ENCODE measurements at regions not wholly inside any gene's neighbourhood (a gene's known extent, or its start where the extent isn't known, plus 50 kb on each side); places are given as distances from the start of the nearest gene placed in this dataset.
"Not testable (repeated sequence)": the region's sequence is repeated elsewhere in the genome, so short reads cannot be mapped to it uniquely, and the experiment has no call there.

DNA sequence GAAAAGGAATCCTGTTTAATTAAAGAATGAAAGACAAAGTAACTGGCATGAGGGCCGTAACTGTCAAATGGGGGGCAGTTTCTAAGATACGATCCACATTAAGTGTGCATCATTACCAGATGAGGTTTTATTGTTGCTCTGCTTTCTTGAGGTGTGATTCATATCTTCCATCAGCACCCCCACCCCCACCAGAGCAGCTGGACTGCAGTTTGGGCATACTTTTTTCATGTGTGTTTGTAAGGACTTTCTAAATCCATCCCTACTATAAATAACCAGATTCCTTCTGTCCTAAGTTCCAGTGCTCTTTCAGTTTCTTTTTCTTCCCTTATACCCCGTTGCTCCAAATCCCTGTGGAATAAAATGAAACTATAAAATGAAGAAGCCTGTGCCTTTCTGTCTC is 142.1 kb downstream of the CDCA7 start:
- H3K4me1 Mint-ChIP-seq, result no peaks in the 10 kb centered on the region
- no peak overlapping the region for H3K27ac Mint-ChIP-seq
- no peak for DNase-seq
- no peak overlapping the region for H3K4me3 Mint-ChIP-seq
- H3K9me3 Mint-ChIP-seq, result peaks cover 0 to 7% (median under 1%) of the 10 kb centered on the region in 6 donors
- no peaks in the 10 kb centered on the region for H3K36me3 Mint-ChIP-seq
- H3K27me3 Mint-ChIP-seq (ENCODE audit: low read depth in 3 of 3), result peaks cover 0 to 6% (median 0%) of the 10 kb centered on the region in 3 donors

- DNase-seq, result no peak
- peaks cover 0 to 3% (median 0%) of the 10 kb centered on the region in 3 donors for H3K27me3 Mint-ChIP-seq (ENCODE audit: low read depth in 3 of 3)
- H3K27ac Mint-ChIP-seq, result no peak overlapping the region
- H3K9me3 Mint-ChIP-seq, result peaks cover 0 to 7% (median under 1%) of the 10 kb centered on the region in 6 donors
- H3K36me3 Mint-ChIP-seq, result no peaks in the 10 kb centered on the region
- H3K4me3 Mint-ChIP-seq, result no peak overlapping the region
- H3K4me1 Mint-ChIP-seq, result no peaks in the 10 kb centered on the region
Measured at GRCh38 chr2:173500953-173501352, 146.3 kb downstream of the CDCA7 start.

- H3K9me3 Mint-ChIP-seq, result peaks cover 0 to 7% (median under 1%) of the 10 kb centered on the region in 6 donors
- no peaks in the 10 kb centered on the region for H3K4me1 Mint-ChIP-seq
- peaks cover 0 to 5% (median 0%) of the 10 kb centered on the region in 3 donors for H3K27me3 Mint-ChIP-seq (ENCODE audit: low read depth in 3 of 3)
- no peak for DNase-seq
- no peak overlapping the region for H3K27ac Mint-ChIP-seq
- H3K36me3 Mint-ChIP-seq, result no peaks in the 10 kb centered on the region
- no peak overlapping the region for H3K4me3 Mint-ChIP-seq
Measured at GRCh38 chr2:173502296-173502695, 147.6 kb downstream of the CDCA7 start.

GRCh38 chr2:173511357-173511756 is 156.7 kb downstream of the CDCA7 start:
- Mint-ChIP-seq H3K9me3 (no peaks in the 10 kb centered on the region), H3K27me3 (ENCODE audit: low read depth in 3 of 3) (peaks cover 0 to 5% (median 0%) of the 10 kb centered on the region in 3 donors)

DNA sequence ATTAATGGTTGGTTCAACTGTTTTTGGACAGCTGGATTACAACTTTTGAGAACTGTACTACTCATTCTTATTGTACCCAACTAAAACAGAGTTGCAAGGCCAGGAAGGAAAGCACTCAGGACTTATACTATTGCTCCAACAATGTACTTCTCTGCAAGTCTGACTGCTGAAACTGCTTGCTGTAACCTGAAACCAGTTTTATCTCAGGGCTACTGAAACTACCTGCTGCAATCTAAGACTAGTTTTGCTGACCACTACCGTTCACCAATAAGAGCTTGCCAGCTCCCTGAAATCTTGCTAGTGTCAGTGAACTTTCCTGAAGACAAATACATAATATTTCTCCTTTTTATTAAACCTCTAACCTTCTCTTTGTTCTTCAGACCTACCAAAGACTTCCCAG is 157.3 kb downstream of the CDCA7 start:
- no peaks in the 10 kb centered on the region for H3K36me3 Mint-ChIP-seq
- peaks cover 0 to 3% (median 3%) of the 10 kb centered on the region in 3 donors for H3K27me3 Mint-ChIP-seq (ENCODE audit: low read depth in 3 of 3)
- H3K4me1 Mint-ChIP-seq, result no peaks in the 10 kb centered on the region
- H3K9me3 Mint-ChIP-seq, result peaks cover 0 to 2% (median under 1%) of the 10 kb centered on the region in 6 donors
- no peak for DNase-seq
- no peak overlapping the region for H3K4me3 Mint-ChIP-seq
- no peak overlapping the region for H3K27ac Mint-ChIP-seq

More at GRCh38 chr2:173511357-173511756, 156.7 kb downstream of the CDCA7 start:
- Mint-ChIP-seq H3K4me1 (no peaks in the 10 kb centered on the region), H3K36me3 (no peaks in the 10 kb centered on the region), H3K4me3 (no peak overlapping the region), H3K27ac (no peak overlapping the region)
- DNase-seq, result no peak

GRCh38 chr2:173513107-173513727 is 158.5 kb downstream of the CDCA7 start:
- Mint-ChIP-seq H3K4me1 (no peaks in the 10 kb centered on the region), H3K9me3 (peaks cover 0 to 11% (median 4%) of the 10 kb centered on the region in 6 donors), H3K27me3 (ENCODE audit: low read depth in 3 of 3) (peaks cover 0 to 7% (median 3%) of the 10 kb centered on the region in 3 donors), H3K36me3 (no peaks in the 10 kb centered on the region), H3K27ac (no peak overlapping the region), H3K4me3 (no peak overlapping the region)
- no peak for DNase-seq

GRCh38 chr2:173520918-173521317 is 166.2 kb downstream of the CDCA7 start:
- DNase-seq, result no peak
- Mint-ChIP-seq H3K4me3 (no peak overlapping the region), H3K27me3 (ENCODE audit: low read depth in 3 of 3) (peaks cover 3 to 19% (median 5%) of the 10 kb centered on the region in 3 donors), H3K36me3 (no peaks in the 10 kb centered on the region), H3K4me1 (no peaks in the 10 kb centered on the region), H3K9me3 (peaks cover 0 to 11% (median 4%) of the 10 kb centered on the region in 6 donors), H3K27ac (no peak overlapping the region)

DNA sequence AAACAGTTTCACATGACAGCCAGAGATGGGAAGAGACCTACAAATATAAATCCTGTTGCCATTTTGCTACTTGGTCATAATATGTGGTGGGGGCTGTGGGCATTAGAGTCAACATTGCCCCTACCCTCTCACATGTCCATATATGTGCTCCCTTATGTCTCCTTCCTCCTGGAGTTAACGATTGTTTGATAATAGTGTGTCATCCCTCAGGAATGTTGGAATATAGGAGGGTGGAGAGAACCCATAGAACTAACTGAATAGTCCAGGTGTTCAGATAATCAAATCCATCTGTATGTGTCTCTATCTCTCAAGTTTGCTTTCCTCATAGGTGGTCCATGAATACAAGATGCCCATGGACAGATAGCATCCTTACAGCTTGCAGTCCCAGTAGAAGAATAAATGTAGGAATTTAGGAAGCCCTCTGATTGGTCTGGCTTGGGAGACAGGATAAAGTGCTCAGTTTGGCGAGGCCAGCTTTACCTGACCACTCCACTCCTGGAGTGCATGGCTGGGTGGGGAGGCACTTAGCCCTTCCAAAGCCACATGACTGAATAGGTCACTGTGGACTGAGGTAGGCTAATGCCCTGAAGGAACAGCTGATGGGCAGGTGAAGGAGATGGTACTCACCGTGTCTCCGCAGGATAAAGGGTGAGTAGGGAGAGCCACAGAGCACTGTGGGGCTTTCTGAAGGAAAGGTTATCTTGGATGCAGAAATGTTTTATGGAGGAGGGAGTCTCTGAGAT is 166.9 kb downstream of the CDCA7 start:
- Mint-ChIP-seq H3K36me3 (no peaks in the 10 kb centered on the region), H3K9me3 (peaks cover 0 to 11% (median 4%) of the 10 kb centered on the region in 6 donors), H3K27me3 (ENCODE audit: low read depth in 3 of 3) (peaks cover 2 to 19% (median 5%) of the 10 kb centered on the region in 3 donors), H3K4me3 (no peak overlapping the region), H3K27ac (no peak overlapping the region), H3K4me1 (no peaks in the 10 kb centered on the region)
- DNase-seq, result no peak

DNA sequence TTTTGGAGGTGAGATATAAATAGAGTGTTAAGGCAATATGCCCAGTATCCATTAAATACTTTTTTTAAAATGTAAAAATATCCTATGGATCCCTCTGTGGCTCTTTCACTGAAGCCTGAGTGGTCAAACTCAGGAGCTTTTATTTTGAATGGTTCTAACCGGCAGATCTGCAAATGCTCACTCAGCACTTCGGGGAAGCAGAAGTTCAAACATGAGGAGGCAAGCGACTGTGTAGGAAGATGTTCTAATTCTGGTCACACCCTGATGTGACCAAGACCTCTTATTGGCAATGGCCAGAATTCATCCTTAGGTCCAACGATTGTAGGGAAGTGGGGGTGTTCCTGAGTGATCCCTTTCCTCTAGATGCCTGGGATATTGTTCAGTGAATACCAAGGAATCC is 168.8 kb downstream of the CDCA7 start:
- no peaks in the 10 kb centered on the region for H3K36me3 Mint-ChIP-seq
- H3K9me3 Mint-ChIP-seq, result peaks cover 0 to 2% (median 0%) of the 10 kb centered on the region in 6 donors
- no peak overlapping the region for H3K4me3 Mint-ChIP-seq
- no peak overlapping the region for H3K27ac Mint-ChIP-seq
- no peaks in the 10 kb centered on the region for H3K4me1 Mint-ChIP-seq
- H3K27me3 Mint-ChIP-seq (ENCODE audit: low read depth in 3 of 3), result peaks cover 2 to 12% (median 5%) of the 10 kb centered on the region in 3 donors
- no peak for DNase-seq

GRCh38 chr2:173524256-173524955 is 169.7 kb downstream of the CDCA7 start:
- H3K36me3 Mint-ChIP-seq, result no peaks in the 10 kb centered on the region
- H3K27ac Mint-ChIP-seq, result no peak overlapping the region
- peaks cover 0 to 1% (median 0%) of the 10 kb centered on the region in 6 donors for H3K9me3 Mint-ChIP-seq
- H3K4me1 Mint-ChIP-seq, result no peaks in the 10 kb centered on the region
- no peak for DNase-seq
- H3K4me3 Mint-ChIP-seq, result no peak overlapping the region
- peaks cover 2 to 14% (median 5%) of the 10 kb centered on the region in 3 donors for H3K27me3 Mint-ChIP-seq (ENCODE audit: low read depth in 3 of 3)

- not testable (repeated sequence) for H3K27ac Mint-ChIP-seq; DNase-seq; H3K4me3 Mint-ChIP-seq; H3K36me3 Mint-ChIP-seq; H3K9me3 Mint-ChIP-seq; H3K27me3 Mint-ChIP-seq (ENCODE audit: low read depth in 3 of 3); H3K4me1 Mint-ChIP-seq
Measured at GRCh38 chr2:173532732-173533531, 178.3 kb downstream of the CDCA7 start.

- no peak overlapping the region for H3K27ac Mint-ChIP-seq
- H3K36me3 Mint-ChIP-seq, result no peaks in the 10 kb centered on the region
- peaks cover 0 to 7% (median 0%) of the 10 kb centered on the region in 3 donors for H3K27me3 Mint-ChIP-seq (ENCODE audit: low read depth in 3 of 3)
- peaks cover 0 to 6% (median 0%) of the 10 kb centered on the region in 6 donors for H3K9me3 Mint-ChIP-seq
- DNase-seq, result no peak
- H3K4me3 Mint-ChIP-seq, result no peak overlapping the region
- H3K4me1 Mint-ChIP-seq, result no peaks in the 10 kb centered on the region
Measured at GRCh38 chr2:173537694-173538093, 183.0 kb downstream of the CDCA7 start.

- H3K9me3 Mint-ChIP-seq, result peaks cover 0 to 1% (median 0%) of the 10 kb centered on the region in 6 donors
- no peak overlapping the region for H3K4me3 Mint-ChIP-seq
- H3K27ac Mint-ChIP-seq, result no peak overlapping the region
- H3K27me3 Mint-ChIP-seq (ENCODE audit: low read depth in 3 of 3), result peaks cover 0 to 6% (median 5%) of the 10 kb centered on the region in 3 donors
- no peaks in the 10 kb centered on the region for H3K4me1 Mint-ChIP-seq
- no peak for DNase-seq
- no peaks in the 10 kb centered on the region for H3K36me3 Mint-ChIP-seq
Measured at GRCh38 chr2:173539615-173540014, 184.9 kb downstream of the CDCA7 start.

All from immature natural killer cell (primary cell).